GM12875 (cell line): ENCODE measurements at regions not wholly inside any gene's neighbourhood (a gene's known extent, or its start where the extent isn't known, plus 50 kb on each side); places are given as distances from the start of the nearest gene placed in this dataset.

Experiments
- H3K4me3 ChIP-seq: one replicate; pipeline ENCODE4 v1.5.1; 2011; ENCODE audit warnings: low read depth, low read length, control low read depth
- TF ChIP-seq, protein P1 (sequence below): IDR thresholded peaks from 2 replicates; pipeline ENCODE4 v1.5.1; 2011; ENCODE audit warnings: low read depth, mild to moderate bottlenecking, control low read depth, inconsistent platforms, low read length, moderate library complexity, borderline replicate concordance; ENCODE audit not compliant: insufficient read depth

DNA sequence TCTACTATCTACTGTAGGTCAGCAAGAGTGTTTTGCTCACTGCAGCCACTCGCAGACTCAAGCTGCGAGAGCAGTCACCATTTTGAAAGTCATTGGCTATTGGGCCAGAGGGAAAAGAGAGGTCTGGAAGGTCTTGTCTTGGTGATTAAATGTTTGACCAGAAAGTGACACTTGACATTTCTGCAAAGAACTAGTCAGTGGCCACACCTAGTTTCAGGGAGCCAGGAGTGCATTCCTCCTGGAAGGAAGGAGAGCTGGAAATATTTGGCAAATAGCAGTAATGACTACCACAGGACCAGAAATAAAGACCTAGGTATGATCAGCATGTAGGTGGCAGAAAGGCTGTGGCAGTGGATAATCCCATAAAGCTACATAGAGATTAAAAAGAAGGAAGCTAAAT is 440.0 kb upstream of the PLXNA2 start:
- TF ChIP-seq, protein P1, sequence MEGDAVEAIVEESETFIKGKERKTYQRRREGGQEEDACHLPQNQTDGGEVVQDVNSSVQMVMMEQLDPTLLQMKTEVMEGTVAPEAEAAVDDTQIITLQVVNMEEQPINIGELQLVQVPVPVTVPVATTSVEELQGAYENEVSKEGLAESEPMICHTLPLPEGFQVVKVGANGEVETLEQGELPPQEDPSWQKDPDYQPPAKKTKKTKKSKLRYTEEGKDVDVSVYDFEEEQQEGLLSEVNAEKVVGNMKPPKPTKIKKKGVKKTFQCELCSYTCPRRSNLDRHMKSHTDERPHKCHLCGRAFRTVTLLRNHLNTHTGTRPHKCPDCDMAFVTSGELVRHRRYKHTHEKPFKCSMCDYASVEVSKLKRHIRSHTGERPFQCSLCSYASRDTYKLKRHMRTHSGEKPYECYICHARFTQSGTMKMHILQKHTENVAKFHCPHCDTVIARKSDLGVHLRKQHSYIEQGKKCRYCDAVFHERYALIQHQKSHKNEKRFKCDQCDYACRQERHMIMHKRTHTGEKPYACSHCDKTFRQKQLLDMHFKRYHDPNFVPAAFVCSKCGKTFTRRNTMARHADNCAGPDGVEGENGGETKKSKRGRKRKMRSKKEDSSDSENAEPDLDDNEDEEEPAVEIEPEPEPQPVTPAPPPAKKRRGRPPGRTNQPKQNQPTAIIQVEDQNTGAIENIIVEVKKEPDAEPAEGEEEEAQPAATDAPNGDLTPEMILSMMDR = no peak
- no peak overlapping the region for H3K4me3 ChIP-seq

DNA sequence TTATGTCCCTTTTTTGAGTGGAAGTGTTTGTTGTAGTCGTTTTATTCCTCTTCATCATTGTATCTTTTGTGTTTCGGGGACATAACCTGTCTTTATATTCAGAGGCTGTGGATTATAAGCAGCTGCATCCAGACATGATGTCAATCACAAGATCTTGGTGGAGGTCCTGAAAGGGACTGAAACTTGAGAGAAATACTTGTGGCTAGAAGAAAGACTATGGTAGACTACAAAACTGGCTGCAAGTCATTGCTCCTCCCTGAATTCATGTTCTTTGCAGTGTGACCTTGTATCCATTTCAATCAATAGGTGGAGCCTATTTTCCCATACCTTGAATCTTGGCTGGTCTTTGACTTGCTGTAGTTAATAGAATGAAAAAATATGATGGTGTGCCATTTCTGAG is 442.4 kb upstream of the PLXNA2 start:
- TF ChIP-seq, protein P1 = no peak
- H3K4me3 ChIP-seq = no peak overlapping the region

DNA sequence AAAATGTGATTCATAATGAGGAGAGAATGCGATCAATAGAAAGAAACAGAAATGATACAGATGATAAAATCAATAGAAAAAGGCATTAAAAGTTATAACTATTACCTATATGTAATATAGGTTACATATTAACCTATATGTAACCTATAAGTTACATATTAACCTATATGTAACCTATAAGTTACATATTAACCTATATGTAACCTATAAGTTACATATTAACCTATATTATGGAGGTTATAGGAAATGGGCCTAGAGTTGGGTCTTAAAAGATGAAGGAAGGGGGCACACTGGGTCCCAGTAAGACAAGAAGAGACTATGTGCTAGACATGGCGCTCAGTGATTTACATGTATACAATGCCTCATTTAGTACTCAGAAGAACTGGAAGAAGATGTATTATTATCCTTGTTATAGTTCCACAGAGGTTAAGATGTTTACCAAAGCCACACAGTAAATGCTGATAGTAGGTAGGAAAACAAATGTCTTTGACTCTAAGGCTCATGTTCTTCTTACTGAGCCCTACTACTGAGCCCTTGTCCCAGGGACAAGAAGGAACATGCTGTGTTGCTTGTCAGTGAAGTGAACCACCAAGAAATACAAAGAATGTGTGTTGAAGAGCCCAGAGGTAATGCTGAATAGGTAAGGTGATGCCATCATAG is 444.6 kb upstream of the PLXNA2 start:
- TF ChIP-seq, protein P1 = no peak
- no peak overlapping the region for H3K4me3 ChIP-seq

DNA sequence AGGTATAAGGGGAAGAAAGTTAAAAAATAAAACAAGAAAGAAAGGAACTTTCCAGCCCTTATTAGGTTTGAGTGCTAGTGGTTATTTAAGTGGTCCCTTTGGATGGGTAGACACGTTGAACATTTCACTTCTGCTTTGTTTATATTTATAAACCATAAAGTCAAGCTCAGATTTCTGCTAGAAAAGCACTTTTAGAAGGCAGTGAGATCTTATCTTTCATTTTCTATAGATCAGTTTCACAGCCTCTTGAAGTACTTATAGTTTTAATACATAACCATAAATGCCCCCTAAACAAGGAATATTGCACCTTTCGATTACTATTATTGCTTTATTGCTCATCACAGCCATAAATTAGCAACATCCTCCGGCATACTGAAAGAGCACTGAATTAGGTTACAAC is 446.8 kb upstream of the PLXNA2 start:
- H3K4me3 ChIP-seq = no peak overlapping the region
- TF ChIP-seq, protein P1 = no peak

DNA sequence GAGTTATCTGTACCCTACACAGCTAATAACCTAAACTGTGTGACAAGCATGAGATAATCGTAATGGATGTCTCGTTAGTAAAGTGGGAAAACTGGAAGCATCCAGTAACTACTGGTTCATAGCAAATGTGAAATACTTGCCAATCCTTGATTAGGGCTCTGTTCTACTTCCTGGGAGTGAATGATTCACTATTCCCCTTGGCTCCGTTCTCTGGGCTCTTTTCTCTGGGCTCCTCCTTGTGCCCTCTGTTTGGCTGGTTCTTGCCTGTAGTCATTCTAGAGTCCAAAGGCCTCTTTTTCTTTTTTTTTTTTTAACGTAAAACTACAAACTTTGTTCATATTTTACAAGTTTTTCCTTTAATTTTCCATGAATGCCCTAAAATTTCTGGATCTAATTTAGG is 465.8 kb upstream of the PLXNA2 start:
- H3K4me3 ChIP-seq = no peak overlapping the region
- TF ChIP-seq, protein P1 = no peak

DNA sequence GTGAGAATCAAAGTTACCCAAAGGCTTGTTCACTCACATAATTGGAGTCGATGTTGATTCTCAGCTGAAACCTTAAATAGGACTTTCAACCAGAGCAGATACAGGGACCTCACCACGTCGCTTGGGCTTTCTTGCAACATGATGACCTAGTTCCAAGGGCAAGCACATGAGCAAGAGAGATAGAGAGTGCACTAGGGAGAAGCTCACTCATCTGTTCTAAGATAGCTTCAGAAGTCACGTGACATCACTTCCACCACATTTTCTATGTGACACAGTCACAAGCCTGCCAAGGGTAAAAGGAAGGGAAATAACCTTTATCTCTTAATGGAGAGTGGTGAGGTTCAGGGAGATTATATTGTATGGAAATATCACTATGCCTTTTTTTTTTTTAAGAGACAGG is 470.1 kb upstream of the PLXNA2 start:
- TF ChIP-seq, protein P1 = no peak
- no peak overlapping the region for H3K4me3 ChIP-seq

DNA sequence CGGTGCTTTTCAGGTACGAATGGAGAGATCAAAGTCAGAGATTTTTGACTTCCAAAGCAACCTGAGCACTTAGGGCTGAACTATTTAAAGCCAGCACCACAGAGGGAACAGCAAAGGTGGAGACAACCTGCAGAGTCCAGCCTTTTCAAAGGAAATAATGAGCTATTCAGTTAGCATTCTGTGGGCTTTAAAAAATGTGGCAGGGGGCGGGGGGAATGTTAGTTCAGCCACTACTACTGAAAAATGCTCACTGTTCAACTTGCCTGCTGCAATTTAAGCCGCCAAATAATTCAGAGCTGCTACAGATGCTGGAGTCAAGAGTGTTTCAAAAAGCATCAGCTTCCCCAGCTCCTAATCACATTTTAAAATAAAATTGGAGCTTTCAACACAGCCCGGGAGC is 473.3 kb upstream of the PLXNA2 start:
- TF ChIP-seq, protein P1 = no peak
- H3K4me3 ChIP-seq = no peak overlapping the region
